ENCODE measurements at regions not wholly inside any gene's neighbourhood (a gene's known extent, or its start where the extent isn't known, plus 50 kb on each side); places are given as distances from the start of the nearest gene placed in this dataset.

- TF ChIP-seq REST (IDR thresholded peaks at IDR 0.05; ENCODE audit: insufficient read depth in 1 of 2, low read depth in 2 of 2, low read length in 2 of 2), result no peak
- TF ChIP-seq SIN3A (IDR thresholded peaks at IDR 0.05; ENCODE audit: borderline replicate concordance, insufficient read depth, low read length), result no peak
- no peak for TF ChIP-seq POLR2AphosphoS5 (IDR thresholded peaks at IDR 0.05; ENCODE audit: low read depth, low read length)
- TF ChIP-seq TAF1 (IDR thresholded peaks at IDR 0.05; ENCODE audit: borderline replicate concordance, insufficient read depth, low read length), result no peak
- TF ChIP-seq FOXP2 (optimal IDR thresholded peaks at IDR 0.05; ENCODE audit: borderline replicate concordance, extremely low read depth, extremely low read length, insufficient read depth), result no peak
Observed at GRCh38 chr17:36682773-36683172, 81.4 kb downstream of the MRM1 start.
